A673 (cell line): ENCODE measurements at regions not wholly inside any gene's neighbourhood (a gene's known extent, or its start where the extent isn't known, plus 50 kb on each side); places are given as distances from the start of the nearest gene placed in this dataset.

Experiments used
- BruUV-seq: library from RNA; stranded (reverse); fragments of 400-500 nt; replicated peaks from 2 replicates; lab custom pipeline; 2021; lab: Mats Ljungman, UMichigan
- CTCF ChIA-PET: fragments of 300-600 bp; sonication (Branson Sonifier 250); formaldehyde crosslinking; loops from one replicate; lab custom pipeline; 2022; ENCODE audit warnings: antibody characterized with exemption; lab: Charles Lee
- POLR2A ChIA-PET: fragments of 300-600 bp; sonication (Branson Sonifier 250); formaldehyde crosslinking; loops from one replicate; lab custom pipeline; 2022; ENCODE audit warnings: antibody characterized with exemption; ENCODE audit not compliant: low non-redundant PET; lab: Charles Lee
- DNase-seq: peaks from one replicate; pipeline ENCODE4 v3.0.0-alpha.2; 2015; ENCODE audit warnings: low spot score
- H3K27ac ChIP-seq: fragments of 200-600 bp; sonication (generic); 2 replicates; pipeline ENCODE4 v1.5.1; 2016; ENCODE audit warnings: mixed run types, low read depth, mild to moderate bottlenecking, mixed read lengths, antibody characterized with exemption, low read length; ENCODE audit not compliant: poor library complexity, severe bottlenecking
- H3K27me3 ChIP-seq: fragments of 200-600 bp; sonication (generic); replicated peaks from 2 replicates; pipeline ENCODE4 v1.6.1; 2017; ENCODE audit warnings: mixed run types, low read depth, mild to moderate bottlenecking, mixed read lengths, antibody characterized with exemption, low read length; ENCODE audit not compliant: insufficient read depth, poor library complexity
- H3K36me3 ChIP-seq: fragments of 200-600 bp; sonication (generic); 2 replicates; pipeline ENCODE4 v1.6.1; 2016; ENCODE audit warnings: mixed run types, mild to moderate bottlenecking, mixed read lengths, antibody characterized with exemption, low read length; ENCODE audit not compliant: insufficient read depth, poor library complexity, severe bottlenecking
- H3K4me1 ChIP-seq: fragments of 200-600 bp; sonication (generic); 2 replicates; pipeline ENCODE4 v1.6.1; 2017; ENCODE audit warnings: mixed run types, mild to moderate bottlenecking, mixed read lengths, antibody characterized with exemption, low read length; ENCODE audit not compliant: insufficient read depth, poor library complexity, severe bottlenecking
- H3K4me3 ChIP-seq: fragments of 200-600 bp; sonication (generic); 2 replicates; pipeline ENCODE4 v1.5.1; 2016; ENCODE audit warnings: low read depth, mixed run types, mild to moderate bottlenecking, mixed read lengths, low read length; ENCODE audit not compliant: poor library complexity, severe bottlenecking
- H3K9me3 ChIP-seq: fragments of 200-600 bp; sonication (generic); 2 replicates; pipeline ENCODE4 v1.6.1; 2016; ENCODE audit warnings: mixed run types, low read depth, mild to moderate bottlenecking, mixed read lengths, antibody characterized with exemption, low read length; ENCODE audit not compliant: poor library complexity, severe bottlenecking
- EZH2 ChIP-seq: fragments of 200-600 bp; sonication (generic); IDR thresholded peaks from 2 replicates; pipeline ENCODE4 v1.6.1; 2017; ENCODE audit warnings: borderline replicate concordance, low read depth, mild to moderate bottlenecking, mixed read lengths, antibody characterized with exemption, low read length; ENCODE audit not compliant: poor library complexity, severe bottlenecking
- intact Hi-C: fragments of 100-400 bp; cut with micrococcal nuclease; formaldehyde crosslinking; loops from one replicate; pipeline ENCODE4 v1.10.0; 2022; ENCODE audit not compliant: unreplicated experiment
- TF ChIP-seq, protein P1 (sequence below): fragments of 300-800, 200-600 bp; sonication (generic); conservative IDR thresholded peaks from 2 replicates; pipeline ENCODE4 v1.5.1; 2017; ENCODE audit warnings: low read depth, mild to moderate bottlenecking, antibody characterized with exemption, low read length, moderate library complexity, mixed read lengths

DNA sequence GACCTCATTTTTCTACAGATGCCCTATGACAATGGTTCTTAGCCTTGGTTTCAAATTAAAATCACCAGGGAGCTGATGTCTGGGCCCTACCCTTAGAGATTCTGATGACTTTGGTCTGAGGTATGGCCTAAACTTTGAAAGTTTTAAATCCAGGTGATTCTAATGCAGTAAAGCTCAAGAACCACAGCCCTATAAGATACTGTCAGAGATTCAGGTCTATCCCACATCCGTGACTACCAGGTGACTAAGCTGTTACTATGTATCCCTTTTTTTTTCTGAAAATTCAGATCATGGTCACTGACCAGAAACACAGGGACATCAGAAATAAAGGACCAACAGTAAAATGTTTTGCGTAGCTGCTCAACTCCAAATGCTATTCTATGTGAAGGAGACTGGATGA is 148.8 kb upstream of the BMP4 start:
- BruUV-seq: no TSS peak
- CTCF ChIA-PET: no interaction called here
- H3K27ac ChIP-seq: no peak overlapping the region
- no peak overlapping the region for H3K4me3 ChIP-seq
- TF ChIP-seq, protein P1, sequence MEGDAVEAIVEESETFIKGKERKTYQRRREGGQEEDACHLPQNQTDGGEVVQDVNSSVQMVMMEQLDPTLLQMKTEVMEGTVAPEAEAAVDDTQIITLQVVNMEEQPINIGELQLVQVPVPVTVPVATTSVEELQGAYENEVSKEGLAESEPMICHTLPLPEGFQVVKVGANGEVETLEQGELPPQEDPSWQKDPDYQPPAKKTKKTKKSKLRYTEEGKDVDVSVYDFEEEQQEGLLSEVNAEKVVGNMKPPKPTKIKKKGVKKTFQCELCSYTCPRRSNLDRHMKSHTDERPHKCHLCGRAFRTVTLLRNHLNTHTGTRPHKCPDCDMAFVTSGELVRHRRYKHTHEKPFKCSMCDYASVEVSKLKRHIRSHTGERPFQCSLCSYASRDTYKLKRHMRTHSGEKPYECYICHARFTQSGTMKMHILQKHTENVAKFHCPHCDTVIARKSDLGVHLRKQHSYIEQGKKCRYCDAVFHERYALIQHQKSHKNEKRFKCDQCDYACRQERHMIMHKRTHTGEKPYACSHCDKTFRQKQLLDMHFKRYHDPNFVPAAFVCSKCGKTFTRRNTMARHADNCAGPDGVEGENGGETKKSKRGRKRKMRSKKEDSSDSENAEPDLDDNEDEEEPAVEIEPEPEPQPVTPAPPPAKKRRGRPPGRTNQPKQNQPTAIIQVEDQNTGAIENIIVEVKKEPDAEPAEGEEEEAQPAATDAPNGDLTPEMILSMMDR: no peak
- TF ChIP-seq EZH2: no peak
- POLR2A ChIA-PET: no interaction called here
- H3K9me3 ChIP-seq: no peaks in the 10 kb centered on the region
- DNase-seq: no peak
- H3K4me1 ChIP-seq: no peaks in the 10 kb centered on the region
- intact Hi-C loops: no loop called here
- H3K36me3 ChIP-seq: no peaks in the 10 kb centered on the region
- H3K27me3 ChIP-seq: peaks cover 6% of the 10 kb centered on the region

DNA sequence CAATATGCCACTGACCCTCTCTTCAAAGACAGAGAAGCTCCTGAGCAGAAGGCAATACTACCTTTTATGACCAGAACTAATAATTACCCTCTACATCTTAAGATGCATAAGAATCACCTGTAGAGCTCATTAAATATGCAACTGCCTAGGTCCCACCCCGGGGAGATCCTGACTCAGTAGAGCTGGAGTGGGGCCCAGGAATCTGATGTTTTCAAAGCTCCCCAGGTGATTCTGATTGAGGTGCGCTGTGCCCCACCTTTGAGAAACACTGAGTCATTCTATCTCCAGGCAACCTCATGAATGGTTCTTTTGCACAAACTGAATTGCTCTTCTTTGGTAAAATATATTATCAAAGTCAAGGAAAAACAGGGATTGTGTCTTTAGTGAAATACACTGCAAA is 149.3 kb upstream of the BMP4 start:
- no peaks in the 10 kb centered on the region for H3K4me1 ChIP-seq
- H3K27ac ChIP-seq: no peak overlapping the region
- ChIA-PET CTCF (no interaction called here), POLR2A (no interaction called here)
- H3K9me3 ChIP-seq: no peaks in the 10 kb centered on the region
- no peaks in the 10 kb centered on the region for H3K36me3 ChIP-seq
- H3K4me3 ChIP-seq: no peak overlapping the region
- TF ChIP-seq EZH2: no peak
- TF ChIP-seq, protein P1: no peak
- H3K27me3 ChIP-seq: peaks cover 6% of the 10 kb centered on the region
- DNase-seq: no peak
- intact Hi-C loops: no loop called here
- no TSS peak for BruUV-seq

DNA sequence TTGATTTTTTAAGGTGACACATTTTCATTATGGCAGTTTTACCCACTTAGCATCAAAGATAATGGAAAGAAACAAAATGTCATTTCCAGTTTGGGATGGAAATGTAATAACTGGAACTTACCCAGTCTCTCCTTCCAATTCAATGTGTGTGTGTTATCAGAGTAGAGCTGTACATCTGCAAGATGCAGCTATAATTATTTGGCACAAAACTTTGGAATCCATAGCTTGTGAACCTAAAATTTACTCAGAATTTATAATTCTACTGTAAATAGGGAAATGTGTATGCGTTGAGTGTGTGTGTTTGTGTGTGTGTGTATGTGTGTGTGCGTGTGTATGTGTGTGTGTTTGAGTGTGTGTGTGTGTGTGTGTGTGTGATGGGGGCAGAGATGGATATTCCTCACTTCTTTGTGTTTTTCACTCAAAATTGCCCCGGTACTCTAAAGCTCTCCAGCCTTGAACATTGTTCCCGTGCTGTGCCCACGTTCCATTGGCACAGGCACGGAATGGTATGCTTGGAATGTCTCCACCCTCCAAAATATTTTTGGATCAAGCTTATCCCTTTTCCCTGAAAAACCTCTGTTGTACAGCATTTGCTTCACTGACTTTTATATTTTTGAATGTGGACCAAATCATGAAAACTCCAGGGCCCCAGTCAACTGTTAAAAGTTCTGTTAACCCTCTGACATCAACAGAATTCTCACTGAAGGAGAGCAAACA is 150.2 kb upstream of the BMP4 start:
- BruUV-seq: no TSS peak
- no peak for TF ChIP-seq EZH2
- TF ChIP-seq, protein P1: no peak
- CTCF ChIA-PET: no interaction called here
- Histone ChIP-seq H3K36me3 (no peaks in the 10 kb centered on the region), H3K27ac (no peak overlapping the region), H3K27me3 (no peaks in the 10 kb centered on the region), H3K9me3 (no peaks in the 10 kb centered on the region), H3K4me1 (no peaks in the 10 kb centered on the region), H3K4me3 (no peak overlapping the region)
- intact Hi-C loops: no loop called here
- peak; percentile 17 for DNase-seq
- POLR2A ChIA-PET: no interaction called here
